ENCODE measurements at regions not wholly inside any gene's neighbourhood (a gene's known extent, or its start where the extent isn't known, plus 50 kb on each side); places are given as distances from the start of the nearest gene placed in this dataset.

DNA sequence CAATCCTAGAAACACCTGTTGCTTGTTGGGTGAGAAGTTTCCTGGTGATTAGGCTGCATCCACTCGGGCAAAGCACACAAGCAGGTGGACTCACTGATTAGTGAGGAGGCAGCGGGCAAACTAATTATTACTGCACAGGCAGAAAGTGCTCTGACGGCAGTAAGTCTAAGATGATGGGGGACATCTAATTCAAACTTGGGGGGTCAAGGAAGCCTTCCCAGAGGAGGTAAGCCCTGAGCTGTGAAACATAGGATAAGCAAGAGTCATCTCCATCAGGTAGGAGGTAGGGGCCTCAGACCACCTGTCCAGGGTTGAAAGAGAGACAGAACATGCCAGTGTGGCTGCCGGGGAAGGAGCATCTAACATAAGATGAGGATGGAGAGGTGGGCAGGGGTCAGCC lies 1578.4 kb upstream of the TMEM132C start:
- TF ChIP-seq, protein P1, sequence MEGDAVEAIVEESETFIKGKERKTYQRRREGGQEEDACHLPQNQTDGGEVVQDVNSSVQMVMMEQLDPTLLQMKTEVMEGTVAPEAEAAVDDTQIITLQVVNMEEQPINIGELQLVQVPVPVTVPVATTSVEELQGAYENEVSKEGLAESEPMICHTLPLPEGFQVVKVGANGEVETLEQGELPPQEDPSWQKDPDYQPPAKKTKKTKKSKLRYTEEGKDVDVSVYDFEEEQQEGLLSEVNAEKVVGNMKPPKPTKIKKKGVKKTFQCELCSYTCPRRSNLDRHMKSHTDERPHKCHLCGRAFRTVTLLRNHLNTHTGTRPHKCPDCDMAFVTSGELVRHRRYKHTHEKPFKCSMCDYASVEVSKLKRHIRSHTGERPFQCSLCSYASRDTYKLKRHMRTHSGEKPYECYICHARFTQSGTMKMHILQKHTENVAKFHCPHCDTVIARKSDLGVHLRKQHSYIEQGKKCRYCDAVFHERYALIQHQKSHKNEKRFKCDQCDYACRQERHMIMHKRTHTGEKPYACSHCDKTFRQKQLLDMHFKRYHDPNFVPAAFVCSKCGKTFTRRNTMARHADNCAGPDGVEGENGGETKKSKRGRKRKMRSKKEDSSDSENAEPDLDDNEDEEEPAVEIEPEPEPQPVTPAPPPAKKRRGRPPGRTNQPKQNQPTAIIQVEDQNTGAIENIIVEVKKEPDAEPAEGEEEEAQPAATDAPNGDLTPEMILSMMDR (IDR thresholded peaks at IDR 0.05; ENCODE audit: low read depth, low read length), result no peak
- H3K27ac ChIP-seq, result no peak overlapping the region
- H3K4me3 ChIP-seq, result no peak overlapping the region
- no peaks in the 10 kb centered on the region for H3K36me3 ChIP-seq
- no peaks in the 10 kb centered on the region for H3K27me3 ChIP-seq
- DNase-seq (ENCODE audit: low read depth in 1 of 2, low spot score in 1 of 2), result no peak
- no peaks in the 10 kb centered on the region for H3K9me3 ChIP-seq (ENCODE audit: low read depth)
- no peaks in the 10 kb centered on the region for H3K4me1 ChIP-seq (ENCODE audit: low read depth)

DNA sequence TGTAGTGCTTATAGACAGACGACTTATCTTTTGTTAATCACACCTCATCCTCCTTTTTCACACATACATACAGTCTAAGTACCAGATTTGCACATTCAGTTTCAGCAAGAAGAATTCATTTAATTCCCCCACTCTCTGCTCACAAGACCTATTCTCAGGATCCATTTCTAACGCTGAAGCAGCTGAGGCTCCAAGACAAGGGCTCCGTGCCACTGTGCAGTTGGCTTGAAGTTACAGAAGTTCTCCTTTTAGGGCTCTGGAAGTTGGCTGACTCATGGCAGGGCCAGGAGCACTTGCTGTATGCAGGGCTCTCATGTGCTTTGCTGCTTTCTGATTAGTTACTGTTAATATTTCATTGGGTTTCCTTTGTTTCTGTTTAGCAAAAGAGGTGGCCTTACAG lies 1566.9 kb upstream of the TMEM132C start:
- Histone ChIP-seq H3K27me3 (no peaks in the 10 kb centered on the region), H3K27ac (no peak overlapping the region), H3K4me3 (no peak overlapping the region), H3K4me1 (ENCODE audit: low read depth) (no peaks in the 10 kb centered on the region), H3K9me3 (ENCODE audit: low read depth) (no peaks in the 10 kb centered on the region), H3K36me3 (no peaks in the 10 kb centered on the region)
- TF ChIP-seq, protein P1 (IDR thresholded peaks at IDR 0.05; ENCODE audit: low read depth, low read length), result no peak
- DNase-seq (ENCODE audit: low read depth in 1 of 2, low spot score in 1 of 2), result no peak

DNA sequence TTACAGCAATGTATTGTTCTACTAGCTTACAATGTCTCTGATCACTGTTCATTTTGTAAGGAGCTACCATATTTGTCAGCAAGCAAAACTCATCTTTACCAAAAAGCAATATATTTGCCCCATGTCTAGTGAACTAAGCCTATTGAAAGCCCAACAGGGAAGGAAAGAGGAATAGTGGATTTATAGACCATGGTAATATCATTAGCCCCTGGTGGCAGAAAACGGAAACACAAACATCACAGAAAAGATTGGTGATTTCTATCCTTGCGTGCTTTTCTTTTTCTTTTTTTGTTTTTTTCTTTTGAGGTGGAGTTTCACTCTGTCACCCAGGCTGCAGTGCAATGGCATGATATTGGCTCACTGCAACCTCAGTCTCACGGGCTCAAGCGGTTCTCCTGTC lies 1562.4 kb upstream of the TMEM132C start:
- no peak for DNase-seq (ENCODE audit: low read depth in 1 of 2, low spot score in 1 of 2)
- H3K9me3 ChIP-seq (ENCODE audit: low read depth), result no peaks in the 10 kb centered on the region

DNA sequence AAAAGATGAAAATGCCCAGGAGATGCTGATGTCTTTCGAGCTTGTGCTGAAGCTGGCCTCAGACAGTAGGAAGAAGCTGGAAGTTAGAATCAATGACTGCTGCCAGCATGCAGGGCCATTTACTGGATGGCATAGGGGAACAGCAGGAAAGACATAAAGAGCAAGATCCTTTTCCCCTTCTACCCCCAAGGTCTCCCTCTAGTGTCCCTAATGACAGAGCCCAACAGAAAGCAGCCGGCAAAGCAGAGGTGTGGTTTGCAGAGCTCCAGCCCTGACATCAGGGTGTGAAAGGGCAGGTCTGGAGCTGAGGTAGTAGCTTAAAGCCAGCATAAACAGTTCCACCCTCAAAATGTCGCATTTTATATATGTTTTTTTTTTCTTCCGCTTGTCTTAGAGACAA lies 1560.7 kb upstream of the TMEM132C start:
- H3K36me3 ChIP-seq, result no peaks in the 10 kb centered on the region
- no peaks in the 10 kb centered on the region for H3K4me1 ChIP-seq (ENCODE audit: low read depth)
- no peak overlapping the region for H3K4me3 ChIP-seq
- no peak overlapping the region for H3K27ac ChIP-seq
- H3K9me3 ChIP-seq (ENCODE audit: low read depth), result no peaks in the 10 kb centered on the region
- no peaks in the 10 kb centered on the region for H3K27me3 ChIP-seq
- TF ChIP-seq, protein P1 (IDR thresholded peaks at IDR 0.05; ENCODE audit: low read depth, low read length), result no peak
- peak in 1 of 2 donors; percentile 35 for DNase-seq (ENCODE audit: low read depth in 1 of 2, low spot score in 1 of 2)

More for the DNA sequence above, 1562.4 kb upstream of the TMEM132C start:
- no peaks in the 10 kb centered on the region for H3K36me3 ChIP-seq
- H3K4me3 ChIP-seq, result no peak overlapping the region
- H3K4me1 ChIP-seq (ENCODE audit: low read depth), result no peaks in the 10 kb centered on the region
- H3K27ac ChIP-seq, result no peak overlapping the region
- no peaks in the 10 kb centered on the region for H3K27me3 ChIP-seq
- TF ChIP-seq, protein P1 (IDR thresholded peaks at IDR 0.05; ENCODE audit: low read depth, low read length), result no peak

DNA sequence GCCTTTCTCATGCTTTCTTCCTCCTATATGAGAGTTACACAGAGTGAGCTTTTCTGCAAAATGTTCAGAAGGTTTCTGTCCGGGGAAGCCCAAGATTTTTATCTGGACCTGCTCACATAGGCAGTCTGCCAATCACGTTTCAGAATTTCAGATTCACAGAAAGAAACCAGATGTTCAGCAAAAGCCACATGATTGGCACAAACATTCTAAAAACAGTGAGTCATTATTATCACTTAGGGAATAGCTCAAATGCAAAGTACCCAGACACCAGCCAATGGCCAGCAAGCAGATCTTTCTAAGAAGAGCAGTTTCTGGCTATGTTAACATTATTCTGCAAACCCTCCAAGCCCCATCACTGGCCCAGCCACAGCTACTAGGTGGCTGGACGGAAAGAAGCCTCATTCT lies 1558.5 kb upstream of the TMEM132C start:
- Histone ChIP-seq H3K27ac (no peak overlapping the region), H3K36me3 (no peaks in the 10 kb centered on the region), H3K9me3 (ENCODE audit: low read depth) (no peaks in the 10 kb centered on the region), H3K27me3 (no peaks in the 10 kb centered on the region), H3K4me1 (ENCODE audit: low read depth) (no peaks in the 10 kb centered on the region), H3K4me3 (no peak overlapping the region)
- DNase-seq (ENCODE audit: low read depth in 1 of 2, low spot score in 1 of 2), result peak in 1 of 2 donors; percentile 35
- TF ChIP-seq, protein P1 (IDR thresholded peaks at IDR 0.05; ENCODE audit: low read depth, low read length), result no peak

DNA sequence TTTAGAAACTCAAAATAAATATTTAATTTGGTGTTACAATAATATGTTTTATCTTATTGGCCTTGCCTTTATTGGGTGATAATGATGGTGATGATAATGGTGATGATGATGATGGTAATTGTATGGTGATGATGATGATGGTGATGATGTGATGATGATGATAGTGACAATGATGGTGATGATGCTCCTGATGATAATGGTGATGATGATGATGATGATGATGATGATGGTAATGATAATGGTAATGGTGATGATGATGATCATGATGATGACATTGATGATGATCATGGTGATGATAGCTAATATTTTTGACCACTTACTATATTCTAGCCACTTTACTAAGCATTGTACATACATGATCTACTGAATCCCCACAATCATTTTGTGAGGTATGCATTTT lies 1548.6 kb upstream of the TMEM132C start:
- no peak for DNase-seq (ENCODE audit: low read depth in 1 of 2, low spot score in 1 of 2)
- no peaks in the 10 kb centered on the region for H3K36me3 ChIP-seq
- H3K9me3 ChIP-seq (ENCODE audit: low read depth), result no peaks in the 10 kb centered on the region
- TF ChIP-seq, protein P1 (IDR thresholded peaks at IDR 0.05; ENCODE audit: low read depth, low read length), result no peak
- no peaks in the 10 kb centered on the region for H3K27me3 ChIP-seq
- no peak overlapping the region for H3K4me3 ChIP-seq
- no peak overlapping the region for H3K27ac ChIP-seq
- peaks cover 26% of the 10 kb centered on the region for H3K4me1 ChIP-seq (ENCODE audit: low read depth)
